Mesothelial cell of epicardium (in vitro differentiated cells): ENCODE measurements at regions not wholly inside any gene's neighbourhood (a gene's known extent, or its start where the extent isn't known, plus 50 kb on each side); places are given as distances from the start of the nearest gene placed in this dataset.
A peak's percentile ranks its signal among the peaks of the same experiment; 100 is the strongest.

Source experiments
- DNase-seq, 2 experiments: peaks; one replicate each; pipeline ENCODE4 v3.0.0; 2021; ENCODE audit warnings: low spot score in 2 of 2; ENCODE audit not compliant: unreplicated experiment in 2 of 2
- H3K27ac Mint-ChIP-seq: 2 replicates; pipeline ENCODE4 v1.8.0; 2021; ENCODE audit warnings: mixed read lengths
- H3K27me3 Mint-ChIP-seq: 2 replicates; pipeline ENCODE4 v1.8.0; 2021; ENCODE audit warnings: low read depth, mixed read lengths
- H3K36me3 Mint-ChIP-seq: 2 replicates; pipeline ENCODE4 v1.8.0; 2021; ENCODE audit warnings: mixed read lengths
- H3K4me1 Mint-ChIP-seq: 2 replicates; pipeline ENCODE4 v1.8.0; 2021; ENCODE audit warnings: mixed read lengths
- H3K4me3 Mint-ChIP-seq: 2 replicates; pipeline ENCODE4 v1.8.0; 2021; ENCODE audit warnings: mild to moderate bottlenecking, moderate library complexity, mixed read lengths
- H3K9me3 Mint-ChIP-seq: 2 replicates; pipeline ENCODE4 v1.8.0; 2021; ENCODE audit warnings: mixed read lengths
- TF ChIP-seq, protein P1 (sequence below): fragments of 200-600 bp; sonication (generic); IDR thresholded peaks from one replicate; pipeline ENCODE4 v1.5.0; 2021; ENCODE audit warnings: antibody characterized with exemption; ENCODE audit not compliant: unreplicated experiment

DNA sequence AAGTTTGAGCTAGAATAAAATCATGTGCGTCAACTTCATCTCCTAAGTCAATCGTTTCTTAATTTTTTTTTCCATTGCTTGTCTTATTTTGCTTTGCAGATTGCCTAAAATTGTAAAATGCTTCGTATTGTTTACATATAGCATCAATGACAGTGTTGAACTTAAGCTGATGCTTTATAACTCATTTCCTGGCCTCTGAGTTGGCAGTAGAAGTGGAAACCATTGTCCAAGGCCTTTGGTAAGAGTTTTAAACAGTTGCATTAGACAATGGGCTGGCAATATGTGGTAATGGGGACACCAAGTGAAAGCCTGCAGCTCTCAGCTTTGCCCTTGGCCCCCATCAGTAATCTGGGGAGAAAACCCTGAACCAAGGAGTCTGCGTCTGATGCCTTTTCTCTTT, 154.8 kb upstream of the GAS1 start:
- H3K4me1 Mint-ChIP-seq: peaks cover 34% of the 10 kb centered on the region
- H3K36me3 Mint-ChIP-seq: no peaks in the 10 kb centered on the region
- no peak overlapping the region for H3K4me3 Mint-ChIP-seq
- no peaks in the 10 kb centered on the region for H3K27me3 Mint-ChIP-seq
- no peak overlapping the region for H3K27ac Mint-ChIP-seq
- TF ChIP-seq, protein P1, sequence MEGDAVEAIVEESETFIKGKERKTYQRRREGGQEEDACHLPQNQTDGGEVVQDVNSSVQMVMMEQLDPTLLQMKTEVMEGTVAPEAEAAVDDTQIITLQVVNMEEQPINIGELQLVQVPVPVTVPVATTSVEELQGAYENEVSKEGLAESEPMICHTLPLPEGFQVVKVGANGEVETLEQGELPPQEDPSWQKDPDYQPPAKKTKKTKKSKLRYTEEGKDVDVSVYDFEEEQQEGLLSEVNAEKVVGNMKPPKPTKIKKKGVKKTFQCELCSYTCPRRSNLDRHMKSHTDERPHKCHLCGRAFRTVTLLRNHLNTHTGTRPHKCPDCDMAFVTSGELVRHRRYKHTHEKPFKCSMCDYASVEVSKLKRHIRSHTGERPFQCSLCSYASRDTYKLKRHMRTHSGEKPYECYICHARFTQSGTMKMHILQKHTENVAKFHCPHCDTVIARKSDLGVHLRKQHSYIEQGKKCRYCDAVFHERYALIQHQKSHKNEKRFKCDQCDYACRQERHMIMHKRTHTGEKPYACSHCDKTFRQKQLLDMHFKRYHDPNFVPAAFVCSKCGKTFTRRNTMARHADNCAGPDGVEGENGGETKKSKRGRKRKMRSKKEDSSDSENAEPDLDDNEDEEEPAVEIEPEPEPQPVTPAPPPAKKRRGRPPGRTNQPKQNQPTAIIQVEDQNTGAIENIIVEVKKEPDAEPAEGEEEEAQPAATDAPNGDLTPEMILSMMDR: no peak
- H3K9me3 Mint-ChIP-seq: no peaks in the 10 kb centered on the region
- no peak for DNase-seq

DNA sequence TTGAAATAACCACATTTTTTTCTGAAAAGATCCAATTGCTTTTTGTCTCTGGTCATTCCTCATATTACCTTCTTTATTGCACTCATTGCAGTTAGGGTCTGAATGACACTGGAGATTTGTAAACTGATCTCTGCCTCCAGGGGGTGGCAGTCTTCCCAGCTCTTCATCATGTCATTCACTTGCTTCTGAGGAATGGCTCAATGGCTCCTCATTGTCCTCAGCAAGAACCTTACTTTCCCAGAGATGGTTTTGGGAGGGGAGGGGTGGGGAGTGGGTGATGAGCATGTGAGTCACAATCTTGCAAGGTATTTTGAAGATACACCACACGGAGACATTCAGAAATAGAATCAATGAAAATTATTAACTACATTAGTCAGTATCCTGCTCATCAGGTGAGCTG, 159.8 kb upstream of the GAS1 start:
- no peak overlapping the region for H3K27ac Mint-ChIP-seq
- DNase-seq: no peak
- H3K36me3 Mint-ChIP-seq: peaks cover 4% of the 10 kb centered on the region
- H3K27me3 Mint-ChIP-seq: no peaks in the 10 kb centered on the region
- no peak overlapping the region for H3K4me3 Mint-ChIP-seq
- peaks cover 36% of the 10 kb centered on the region for H3K4me1 Mint-ChIP-seq
- TF ChIP-seq, protein P1: no peak
- peaks cover 4% of the 10 kb centered on the region for H3K9me3 Mint-ChIP-seq

DNA sequence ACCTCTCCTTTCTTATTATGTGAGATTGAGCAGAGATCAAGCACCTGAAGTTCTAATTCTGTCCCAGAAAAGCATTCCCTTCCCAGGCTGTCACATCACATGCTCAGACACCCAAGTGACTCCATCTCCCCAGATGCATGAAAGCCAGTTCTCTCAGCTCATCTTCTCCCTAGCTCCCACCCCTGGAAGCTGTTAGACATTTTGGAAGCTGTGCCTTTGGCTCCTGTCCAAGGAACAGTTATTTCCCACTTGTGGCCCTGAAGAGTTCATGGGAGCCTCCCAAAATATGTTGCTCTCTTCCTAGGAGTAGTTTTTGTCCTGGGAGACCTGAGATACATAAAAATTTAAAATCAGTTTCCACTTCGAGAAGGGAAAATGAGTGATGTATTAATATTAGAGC, 161.4 kb upstream of the GAS1 start:
- Mint-ChIP-seq H3K4me1 (peaks cover 36% of the 10 kb centered on the region), H3K9me3 (peaks cover 4% of the 10 kb centered on the region), H3K27me3 (no peaks in the 10 kb centered on the region), H3K27ac (no peak overlapping the region), H3K36me3 (peaks cover 4% of the 10 kb centered on the region), H3K4me3 (no peak overlapping the region)
- TF ChIP-seq, protein P1: no peak
- DNase-seq: no peak

DNA sequence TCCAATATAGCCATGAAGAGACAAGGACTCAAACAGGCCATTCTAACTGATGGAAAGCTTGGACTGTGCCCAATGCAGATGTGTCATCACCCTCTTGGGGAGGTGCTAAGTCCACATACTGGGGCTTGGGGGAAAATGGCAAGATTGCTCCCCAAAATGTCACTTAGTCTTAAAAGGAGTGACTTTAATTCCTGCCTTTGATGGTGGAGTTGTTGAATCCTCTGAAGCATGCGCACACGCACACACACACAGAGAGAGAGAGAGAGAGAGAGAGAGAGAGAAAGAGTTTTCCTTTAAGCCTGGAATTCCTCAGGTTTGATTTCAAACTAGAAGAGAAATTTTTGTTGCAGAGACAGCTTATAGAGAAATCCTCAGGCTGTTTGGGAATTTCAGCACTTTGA, 161.9 kb upstream of the GAS1 start:
- peaks cover 36% of the 10 kb centered on the region for H3K4me1 Mint-ChIP-seq
- no peaks in the 10 kb centered on the region for H3K27me3 Mint-ChIP-seq
- H3K9me3 Mint-ChIP-seq: peaks cover 4% of the 10 kb centered on the region
- no peak for DNase-seq
- peak overlapping the region; percentile 87 for H3K27ac Mint-ChIP-seq
- TF ChIP-seq, protein P1: no peak
- H3K4me3 Mint-ChIP-seq: no peak overlapping the region
- peaks cover 4% of the 10 kb centered on the region for H3K36me3 Mint-ChIP-seq

DNA sequence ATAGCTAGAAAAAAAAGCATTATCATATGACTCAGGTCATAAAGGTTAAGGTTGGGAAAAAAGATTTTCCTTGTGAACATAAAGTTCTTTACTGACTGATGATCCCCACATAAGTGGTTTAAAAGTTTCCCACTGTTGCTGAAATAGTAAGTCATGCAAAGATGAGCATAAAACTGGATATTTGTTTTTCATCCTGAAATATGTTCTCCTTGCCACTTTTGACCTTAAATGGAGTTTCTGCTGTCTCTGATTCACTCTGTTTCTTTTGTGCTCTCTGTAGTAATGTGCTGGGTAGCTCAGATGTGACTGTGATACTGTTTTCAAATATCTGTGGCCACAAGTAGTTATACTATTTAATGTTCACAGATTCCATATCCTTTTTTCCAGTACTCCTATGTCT, 162.5 kb upstream of the GAS1 start:
- DNase-seq: no peak
- no peak overlapping the region for H3K4me3 Mint-ChIP-seq
- peak overlapping the region; percentile 7 for H3K27ac Mint-ChIP-seq
- peaks cover 4% of the 10 kb centered on the region for H3K36me3 Mint-ChIP-seq
- peaks cover 4% of the 10 kb centered on the region for H3K9me3 Mint-ChIP-seq
- H3K27me3 Mint-ChIP-seq: no peaks in the 10 kb centered on the region
- TF ChIP-seq, protein P1: no peak
- peaks cover 35% of the 10 kb centered on the region for H3K4me1 Mint-ChIP-seq

DNA sequence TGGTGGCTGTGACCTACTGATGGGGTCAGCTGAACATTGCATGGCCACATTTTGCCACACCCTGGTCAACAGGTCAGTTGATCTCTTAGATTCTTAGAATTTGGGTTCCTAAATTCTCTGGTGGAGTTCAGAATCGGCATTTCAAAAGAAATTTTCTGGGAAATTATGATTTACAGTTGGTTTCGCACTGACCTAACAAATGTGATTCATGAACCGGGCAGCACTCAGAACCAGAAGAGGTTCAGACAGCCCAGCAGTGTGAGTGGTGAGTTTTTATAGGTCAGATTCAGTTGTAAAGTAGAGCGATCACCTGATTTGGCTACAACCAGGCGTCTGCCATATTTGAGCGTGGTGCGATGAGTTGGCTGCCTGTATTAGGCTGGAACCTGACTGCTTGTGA, 163.7 kb upstream of the GAS1 start:
- Mint-ChIP-seq H3K27ac (no peak overlapping the region), H3K9me3 (peaks cover 4% of the 10 kb centered on the region), H3K27me3 (no peaks in the 10 kb centered on the region), H3K4me3 (no peak overlapping the region), H3K4me1 (peaks cover 25% of the 10 kb centered on the region), H3K36me3 (peaks cover 4% of the 10 kb centered on the region)
- TF ChIP-seq, protein P1: no peak
- DNase-seq: no peak
